H9 (cell line): ENCODE measurements at regions not wholly inside any gene's neighbourhood (a gene's known extent, or its start where the extent isn't known, plus 50 kb on each side); places are given as distances from the start of the nearest gene placed in this dataset.

ENCODE experiments used
- DNase-seq: peaks from one replicate; pipeline ENCODE4 v3.0.0-alpha.2; 2017
- H2AFZ ChIP-seq: one replicate; pipeline ENCODE4 v1.6.1; 2013; ENCODE audit warnings: mild to moderate bottlenecking, low read length, control low read depth, moderate library complexity
- H2AK5ac ChIP-seq: 2 replicates; pipeline ENCODE4 v1.6.1; 2013; ENCODE audit warnings: low read length, control low read depth, mixed read lengths; ENCODE audit not compliant: insufficient read length
- H2BK120ac ChIP-seq: one replicate; pipeline ENCODE4 v1.6.1; 2013; ENCODE audit warnings: low read depth, mild to moderate bottlenecking, low read length, control low read depth, inconsistent platforms; ENCODE audit not compliant: poor library complexity, severe bottlenecking
- H2BK12ac ChIP-seq: 2 replicates; pipeline ENCODE4 v1.6.1; 2013; ENCODE audit warnings: low read length, control low read depth, mixed read lengths, low read depth; ENCODE audit not compliant: insufficient read length
- H2BK15ac ChIP-seq: 2 replicates; pipeline ENCODE4 v1.6.1; 2013; ENCODE audit warnings: low read depth, low read length, control low read depth
- H2BK20ac ChIP-seq: one replicate; pipeline ENCODE4 v1.6.1; 2013; ENCODE audit warnings: low read depth, mild to moderate bottlenecking, low read length, control low read depth, inconsistent platforms; ENCODE audit not compliant: poor library complexity, severe bottlenecking
- H2BK5ac ChIP-seq: 2 replicates; pipeline ENCODE4 v1.6.1; 2013; ENCODE audit warnings: low read length, control low read depth, mixed read lengths; ENCODE audit not compliant: insufficient read length
- H3K14ac ChIP-seq: 2 replicates; pipeline ENCODE4 v1.6.1; 2013; ENCODE audit warnings: low read length, control low read depth; ENCODE audit not compliant: insufficient read depth
- H3K18ac ChIP-seq: 2 replicates; pipeline ENCODE4 v1.6.1; 2013; ENCODE audit warnings: low read depth, mild to moderate bottlenecking, mixed read lengths, low read length, control low read depth; ENCODE audit not compliant: insufficient read length
- H3K23ac ChIP-seq: 2 replicates; pipeline ENCODE4 v1.6.1; 2013; ENCODE audit warnings: low read length, control low read depth, mixed read lengths, low read depth; ENCODE audit not compliant: insufficient read length
- H3K23me2 ChIP-seq: 2 replicates; pipeline ENCODE4 v1.6.1; 2013; ENCODE audit warnings: low read depth, mild to moderate bottlenecking, mixed read lengths, low read length, control low read depth; ENCODE audit not compliant: insufficient read length, poor library complexity, severe bottlenecking
- H3K27ac ChIP-seq: 2 replicates; pipeline ENCODE4 v1.5.1; 2013; ENCODE audit warnings: low read length, control low read depth, mixed read lengths, low read depth; ENCODE audit not compliant: insufficient read length
- H3K27me3 ChIP-seq: 2 replicates; pipeline ENCODE4 v1.6.1; 2013; ENCODE audit warnings: low read length, control low read depth, inconsistent platforms; ENCODE audit not compliant: insufficient read depth
- H3K4ac ChIP-seq: 2 replicates; pipeline ENCODE4 v1.6.1; 2013; ENCODE audit warnings: low read depth, mild to moderate bottlenecking, control low read depth, inconsistent platforms, low read length, moderate library complexity
- H3K4me1 ChIP-seq: 2 replicates; pipeline ENCODE4 v1.6.1; 2013; ENCODE audit warnings: low read length, control low read depth, inconsistent platforms; ENCODE audit not compliant: insufficient read depth
- H3K4me2 ChIP-seq: 2 replicates; pipeline ENCODE4 v1.6.1; 2013; ENCODE audit warnings: low read length, control low read depth, mixed read lengths; ENCODE audit not compliant: insufficient read length, insufficient read depth
- H3K56ac ChIP-seq: 2 replicates; pipeline ENCODE4 v1.6.1; 2013; ENCODE audit warnings: low read depth, mild to moderate bottlenecking, mixed read lengths, low read length, control low read depth; ENCODE audit not compliant: insufficient read length
- H3K79me1 ChIP-seq: 2 replicates; pipeline ENCODE4 v1.6.1; 2013; ENCODE audit warnings: low read depth, mild to moderate bottlenecking, moderate library complexity, low read length, control low read depth, inconsistent platforms; ENCODE audit not compliant: insufficient read depth, poor library complexity, severe bottlenecking
- H3K79me2 ChIP-seq: 2 replicates; pipeline ENCODE4 v1.6.1; 2013; ENCODE audit warnings: low read length, control low read depth, inconsistent platforms; ENCODE audit not compliant: insufficient read depth
- H3K9ac ChIP-seq: 2 replicates; pipeline ENCODE4 v1.6.1; 2013; ENCODE audit warnings: low read length, control low read depth, mixed read lengths; ENCODE audit not compliant: insufficient read length; ENCODE audit errors: extremely low read depth
- H3K9me3 ChIP-seq: one replicate; pipeline ENCODE4 v1.6.1; 2013; ENCODE audit warnings: low read depth, low read length, inconsistent platforms; ENCODE audit not compliant: control insufficient read depth
- H3T11ph ChIP-seq: one replicate; pipeline ENCODE4 v1.6.1; 2013; ENCODE audit warnings: mild to moderate bottlenecking, low read length, control low read depth, inconsistent platforms
- H4K20me1 ChIP-seq: one replicate; pipeline ENCODE4 v1.6.1; 2013; ENCODE audit not compliant: control insufficient read depth, insufficient read length, insufficient read depth
- H4K5ac ChIP-seq: 2 replicates; pipeline ENCODE4 v1.6.1; 2013; ENCODE audit warnings: low read depth, mild to moderate bottlenecking, mixed read lengths, low read length, control low read depth; ENCODE audit not compliant: insufficient read length
- H4K8ac ChIP-seq: replicated peaks from 2 replicates; pipeline ENCODE4 v1.6.1; 2013; ENCODE audit warnings: low read length, control low read depth, mixed read lengths, low read depth; ENCODE audit not compliant: insufficient read length
- H4K91ac ChIP-seq: 2 replicates; pipeline ENCODE4 v1.6.1; 2013; ENCODE audit warnings: low read depth, mild to moderate bottlenecking, moderate library complexity, mixed read lengths, low read length, control low read depth; ENCODE audit not compliant: insufficient read length
- H3K27ac Mint-ChIP-seq, 3 experiments: 2 replicates in 2 of 3; 3 replicates in 1 of 3; pipeline ENCODE4 v1.8.0; 2020 to 2021; ENCODE audit warnings: mixed read lengths in 3 of 3, mild to moderate bottlenecking in 1 of 3, moderate library complexity in 1 of 3
- H3K27me3 Mint-ChIP-seq: 2 replicates; pipeline ENCODE4 v1.8.0; 2021; ENCODE audit warnings: low read depth, mild to moderate bottlenecking, moderate library complexity, mixed read lengths
- H3K36me3 Mint-ChIP-seq, 3 experiments: 2 replicates in 2 of 3; 3 replicates in 1 of 3; pipeline ENCODE4 v1.8.0; 2020 to 2021; ENCODE audit warnings: low read depth in 3 of 3, mixed read lengths in 3 of 3; ENCODE audit not compliant: insufficient read depth in 1 of 3
- H3K4me1 Mint-ChIP-seq, 2 experiments: 2 replicates each; pipeline ENCODE4 v1.8.0; 2020; ENCODE audit warnings: mixed read lengths in 2 of 2
- H3K4me3 Mint-ChIP-seq, 2 experiments: 2 replicates in 1 of 2; 3 replicates in 1 of 2; pipeline ENCODE4 v1.8.0; 2020 to 2021; ENCODE audit warnings: mild to moderate bottlenecking in 2 of 2, mixed read lengths in 2 of 2, moderate library complexity in 1 of 2
- H3K9me3 Mint-ChIP-seq, 2 experiments: 2 replicates in 1 of 2; 3 replicates in 1 of 2; pipeline ENCODE4 v1.8.0; 2020; ENCODE audit warnings: mild to moderate bottlenecking in 2 of 2, mixed read lengths in 2 of 2, moderate library complexity in 1 of 2
- CTCF ChIP-seq: fragments of 200-600 bp; sonication (generic); conservative IDR thresholded peaks from 3 replicates; pipeline ENCODE4 v1.8.0; 2021; ENCODE audit warnings: antibody characterized with exemption, mild to moderate bottlenecking
- WGBS: extraction: QIAGEN DNeasy Blood & Tissue Kit; methylation state at CpG from one replicate; pipeline ENCODE4 v1.1.7; 2013; ENCODE audit warnings: missing lambda C conversion rate, low lambda C conversion rate, mixed read lengths; ENCODE audit not compliant: insufficient read length; ENCODE audit errors: extremely low coverage; 5-methylcytosine and 5-hydroxymethylcytosine counted together

GRCh38 chr16:17668386-17668785, 197.6 kb upstream of the XYLT1 start:
- Histone ChIP-seq H3K4me1 (no peaks in the 10 kb centered on the region), H2BK20ac (no peak overlapping the region), H3K14ac (no peak overlapping the region), H2BK12ac (no peak overlapping the region), H4K91ac (no peak overlapping the region), H3T11ph (no peak overlapping the region), H3K9ac (no peak overlapping the region), H4K8ac (no peak overlapping the region), H3K18ac (no peak overlapping the region), H3K27me3 (no peaks in the 10 kb centered on the region), H2AK5ac (no peak overlapping the region), H3K27ac (no peak overlapping the region), H2AFZ (no peak overlapping the region), H3K79me2 (no peaks in the 10 kb centered on the region), H2BK5ac (no peak overlapping the region), H3K23me2 (no peaks in the 10 kb centered on the region), H3K79me1 (no peaks in the 10 kb centered on the region), H3K56ac (no peak overlapping the region), H4K5ac (no peak overlapping the region), H2BK120ac (no peak overlapping the region), H3K4ac (no peak overlapping the region), H3K9me3 (no peaks in the 10 kb centered on the region), H3K4me2 (no peak overlapping the region), H4K20me1 (no peaks in the 10 kb centered on the region), H3K23ac (no peak overlapping the region), H2BK15ac (no peak overlapping the region)
- no CpG with 5 or more reads among the region's 3 CpGs for WGBS
- peaks cover 2 to 11% (median 4%) of the 10 kb centered on the region in 3 experiments; a peak in 5 of 7 replicates for H3K36me3 Mint-ChIP-seq
- H3K27me3 Mint-ChIP-seq: peaks cover 1% of the 10 kb centered on the region; the same call in 1 of the 2 replicates
- peaks cover 7 to 13% of the 10 kb centered on the region in 2 experiments; a peak in 3 of 4 replicates for H3K4me1 Mint-ChIP-seq
- H3K27ac Mint-ChIP-seq: no peak overlapping the region
- H3K4me3 Mint-ChIP-seq: no peak overlapping the region
- H3K9me3 Mint-ChIP-seq: peaks cover 8 to 9% of the 10 kb centered on the region in 2 experiments; a peak in 3 of 5 replicates
- TF ChIP-seq CTCF: no peak
- DNase-seq: no peak
